SK-N-SH treated with all-trans-retinoic acid at 6 μM for 48 hours (cell line): ENCODE measurements at regions not wholly inside any gene's neighbourhood (a gene's known extent, or its start where the extent isn't known, plus 50 kb on each side); places are given as distances from the start of the nearest gene placed in this dataset.

ENCODE experiments used
- ATAC-seq: fragments of 200-7000 bp; cut with Tn5 transposase; 3 replicates; pipeline ENCODE4 v1.9.1; 2020; ENCODE audit warnings: mild to moderate bottlenecking, moderate library complexity
- ARNTL ChIP-seq: fragments of 450-650 bp; formaldehyde crosslinking; IDR thresholded peaks from 2 replicates; pipeline ENCODE4 v1.5.0; 2020; ENCODE audit warnings: low read depth, mild to moderate bottlenecking, moderate library complexity, borderline replicate concordance
- BACH2 ChIP-seq: fragments of 250-450 bp; sonication (Bioruptor Pico); IDR thresholded peaks from 2 replicates; pipeline ENCODE4 v1.9.0; 2021; ENCODE audit warnings: mild to moderate bottlenecking, borderline replicate concordance
- CREB5 ChIP-seq: fragments of 250-450 bp; sonication (Bioruptor Pico); IDR thresholded peaks from 2 replicates; pipeline ENCODE4 v1.5.1; 2020; ENCODE audit warnings: low read depth, mild to moderate bottlenecking, moderate library complexity
- CSRNP3 ChIP-seq: fragments of 250-450 bp; sonication (Bioruptor Pico); IDR thresholded peaks from 2 replicates; pipeline ENCODE4 v1.5.1; 2021; ENCODE audit warnings: mild to moderate bottlenecking, moderate library complexity
- ESRRG ChIP-seq: fragments of 250-450 bp; sonication (Bioruptor Pico); IDR thresholded peaks from 2 replicates; pipeline ENCODE4 v1.6.1; 2021; ENCODE audit warnings: mild to moderate bottlenecking
- GLIS3 ChIP-seq: fragments of 250-450 bp; sonication (Bioruptor Pico); IDR thresholded peaks from 2 replicates; pipeline ENCODE4 v1.5.0; 2020; ENCODE audit warnings: mild to moderate bottlenecking, moderate library complexity
- ISL1 ChIP-seq: fragments of 250-450 bp; sonication (Bioruptor Pico); IDR thresholded peaks from 2 replicates; pipeline ENCODE4 v2.1.2; 2022; ENCODE audit warnings: mild to moderate bottlenecking, moderate library complexity
- OSR1 ChIP-seq: fragments of 250-450 bp; sonication (Bioruptor Pico); IDR thresholded peaks from 2 replicates; pipeline ENCODE4 v1.8.0; 2022; ENCODE audit warnings: moderate library complexity, mild to moderate bottlenecking, inconsistent platforms
- PATZ1 ChIP-seq: fragments of 250-450 bp; sonication (Bioruptor Pico); IDR thresholded peaks from 2 replicates; pipeline ENCODE4 v1.8.0; 2020; ENCODE audit warnings: mild to moderate bottlenecking, moderate library complexity, borderline replicate concordance
- POU6F1 ChIP-seq: fragments of 250-450 bp; sonication (Bioruptor Pico); IDR thresholded peaks from 2 replicates; pipeline ENCODE4 v1.8.0; 2021; ENCODE audit warnings: low read depth, mild to moderate bottlenecking, moderate library complexity, borderline replicate concordance
- PPARA ChIP-seq: fragments of 250-450 bp; sonication (Bioruptor Pico); IDR thresholded peaks from 2 replicates; pipeline ENCODE4 v1.5.0; 2020; ENCODE audit warnings: mild to moderate bottlenecking, borderline replicate concordance
- RARB ChIP-seq: fragments of 250-450 bp; sonication (Bioruptor Pico); IDR thresholded peaks from 2 replicates; pipeline ENCODE4 v1.8.0; 2021; ENCODE audit warnings: mild to moderate bottlenecking, moderate library complexity
- SNAI2 ChIP-seq: fragments of 250-450 bp; sonication (Bioruptor Pico); IDR thresholded peaks from 2 replicates; pipeline ENCODE4 v1.5.0; 2020; ENCODE audit warnings: mild to moderate bottlenecking, moderate library complexity
- TCF4 ChIP-seq: fragments of 250-450 bp; sonication (Bioruptor Pico); IDR thresholded peaks from 2 replicates; pipeline ENCODE4 v1.8.0; 2021; ENCODE audit warnings: mild to moderate bottlenecking, moderate library complexity, borderline replicate concordance
- TOX ChIP-seq: fragments of 250-450 bp; sonication (Bioruptor Pico); IDR thresholded peaks from 2 replicates; pipeline ENCODE4 v1.8.0; 2021; ENCODE audit warnings: mild to moderate bottlenecking, moderate library complexity, borderline replicate concordance
- TSHZ2 ChIP-seq: fragments of 250-450 bp; sonication (Bioruptor Pico); IDR thresholded peaks from 2 replicates; pipeline ENCODE4 v1.5.0; 2020; ENCODE audit warnings: mild to moderate bottlenecking, moderate library complexity
- ZC3H10 ChIP-seq: fragments of 250-450 bp; sonication (Bioruptor Pico); IDR thresholded peaks from 2 replicates; pipeline ENCODE4 v1.5.1; 2021; ENCODE audit warnings: mild to moderate bottlenecking, moderate library complexity
- ZFP3 ChIP-seq: fragments of 250-450 bp; sonication (Bioruptor Pico); IDR thresholded peaks from 2 replicates; pipeline ENCODE4 v1.5.0; 2020; ENCODE audit warnings: mild to moderate bottlenecking, moderate library complexity
- ZFP30 ChIP-seq: fragments of 450-650 bp; formaldehyde crosslinking; IDR thresholded peaks from 2 replicates; pipeline ENCODE4 v1.5.0; 2022; ENCODE audit warnings: mild to moderate bottlenecking, moderate library complexity
- ZNF565 ChIP-seq: fragments of 450-650 bp; formaldehyde crosslinking; conservative IDR thresholded peaks from 2 replicates; pipeline ENCODE4 v1.5.0; 2020; ENCODE audit warnings: low read depth, mild to moderate bottlenecking, moderate library complexity
- ZNF70 ChIP-seq: fragments of 450-650 bp; formaldehyde crosslinking; IDR thresholded peaks from 2 replicates; pipeline ENCODE4 v1.5.0; 2020; ENCODE audit warnings: mild to moderate bottlenecking, moderate library complexity
- ZNF8 ChIP-seq: fragments of 450-650 bp; formaldehyde crosslinking; IDR thresholded peaks from 2 replicates; pipeline ENCODE4 v1.5.0; 2020; ENCODE audit warnings: mild to moderate bottlenecking, moderate library complexity

GRCh38 chr11:15714641-15715399 lies 600.1 kb downstream of the INSC start:
- no peak for TF ChIP-seq BACH2 (CRISPR knock-in tag)
- no peak for TF ChIP-seq CSRNP3 (CRISPR knock-in tag)
- no peak for TF ChIP-seq TOX (CRISPR knock-in tag)
- TF ChIP-seq PPARA (CRISPR knock-in tag) = no peak
- no peak for TF ChIP-seq ARNTL
- no peak for TF ChIP-seq POU6F1 (CRISPR knock-in tag)
- TF ChIP-seq TSHZ2 = no peak
- TF ChIP-seq ZNF565 (CRISPR knock-in tag) = no peak
- no peak for TF ChIP-seq ZNF70 (CRISPR knock-in tag)
- TF ChIP-seq ISL1 (CRISPR knock-in tag) = no peak
- TF ChIP-seq GLIS3 = no peak
- TF ChIP-seq TCF4 = no peak
- no peak for TF ChIP-seq ZFP3 (CRISPR knock-in tag)
- no peak for TF ChIP-seq ZC3H10
- TF ChIP-seq ZFP30 (CRISPR knock-in tag) = no peak
- no peak for TF ChIP-seq RARB
- TF ChIP-seq SNAI2 (CRISPR knock-in tag) = no peak
- TF ChIP-seq OSR1 = no peak
- TF ChIP-seq, all 23 proteins: peak for 0
- no peak for ATAC-seq

GRCh38 chr11:15716550-15716949 lies 601.8 kb downstream of the INSC start:
- no peak for TF ChIP-seq CREB5 (CRISPR knock-in tag)
- TF ChIP-seq ZNF70 (CRISPR knock-in tag) = no peak
- no peak for TF ChIP-seq ZNF565 (CRISPR knock-in tag)
- TF ChIP-seq PPARA (CRISPR knock-in tag) = no peak
- TF ChIP-seq ZFP3 (CRISPR knock-in tag) = no peak
- TF ChIP-seq ARNTL = no peak
- TF ChIP-seq CSRNP3 (CRISPR knock-in tag) = no peak
- TF ChIP-seq BACH2 (CRISPR knock-in tag) = no peak
- TF ChIP-seq ESRRG (CRISPR knock-in tag) = no peak
- TF ChIP-seq RARB = no peak
- TF ChIP-seq ZNF8 = no peak
- no peak for TF ChIP-seq PATZ1 (CRISPR knock-in tag)
- no peak for TF ChIP-seq TOX (CRISPR knock-in tag)
- no peak for TF ChIP-seq TSHZ2
- TF ChIP-seq OSR1 = no peak
- TF ChIP-seq POU6F1 (CRISPR knock-in tag) = no peak
- TF ChIP-seq ZFP30 (CRISPR knock-in tag) = no peak
- no peak for TF ChIP-seq SNAI2 (CRISPR knock-in tag)
- TF ChIP-seq ZC3H10 = no peak
- TF ChIP-seq TCF4 = no peak
- ATAC-seq = no peak
